ENCODE measurements at regions not wholly inside any gene's neighbourhood (a gene's known extent, or its start where the extent isn't known, plus 50 kb on each side); places are given as distances from the start of the nearest gene placed in this dataset.

- no peaks in the 10 kb centered on the region for H3K9me3 ChIP-seq (ENCODE audit: control insufficient read depth in 1 of 2, insufficient read depth in 1 of 2, low read length in 2 of 2)
- H3K27me3 ChIP-seq (ENCODE audit: control insufficient read depth in 1 of 2, insufficient read depth in 2 of 2, low read length in 2 of 2): peaks cover 0 to 3% of the 10 kb centered on the region in 2 experiments
- intact Hi-C loops (cut with DNase I, micrococcal nuclease): loop anchor here in 1 of 2 experiments (10.0 kb wide), 1 partner anchor 317 kb away; no protein-coding TSS in a partner anchor
- Mint-ChIP-seq H3K27ac (no peak overlapping the region), H3K9me3 (no peaks in the 10 kb centered on the region), H3K4me3 (no peak overlapping the region), H3K27me3 (peaks cover 22% of the 10 kb centered on the region), H3K4me1 (ENCODE audit: low read depth) (peaks cover 9% of the 10 kb centered on the region), H3K36me3 (ENCODE audit: low read depth) (no peaks in the 10 kb centered on the region)
- POLR2A ChIA-PET: interaction anchor here (0.5 kb wide), 1 partner anchor 13 kb away, joined by 3 read pairs; no protein-coding TSS in a partner anchor
- H3K4me3 ChIP-seq (ENCODE audit: low read length): no peak overlapping the region
- ATAC-seq (ENCODE audit: poor library complexity) (no peak), DNase-seq (no peak)
- H3K36me3 ChIP-seq (ENCODE audit: insufficient read depth, low read length): no peaks in the 10 kb centered on the region
- TF ChIP-seq CTCF (IDR thresholded peaks at IDR 0.05): no peak
- no peak overlapping the region for H3K27ac ChIP-seq (ENCODE audit: low read depth in 1 of 2, low read length in 2 of 2)
- CTCF ChIA-PET: no interaction called here
- peaks cover 7% of the 10 kb centered on the region for H3K4me1 ChIP-seq (ENCODE audit: insufficient read depth, low read length)
Observed at GRCh38 chr6:148147463-148147830, 195.2 kb upstream of the SASH1 start.

- Histone ChIP-seq H3K36me3 (ENCODE audit: insufficient read depth, low read length) (no peaks in the 10 kb centered on the region), H3K4me1 (ENCODE audit: insufficient read depth, low read length) (no peaks in the 10 kb centered on the region), H3K27ac (ENCODE audit: low read depth in 1 of 2, low read length in 2 of 2) (no peak overlapping the region), H3K27me3 (ENCODE audit: control insufficient read depth in 1 of 2, insufficient read depth in 2 of 2, low read length in 2 of 2) (no peaks in the 10 kb centered on the region), H3K4me3 (ENCODE audit: low read length) (no peak overlapping the region), H3K9me3 (ENCODE audit: control insufficient read depth in 1 of 2, insufficient read depth in 1 of 2, low read length in 2 of 2) (no peaks in the 10 kb centered on the region)
- TF ChIP-seq CTCF (IDR thresholded peaks at IDR 0.05): no peak
- intact Hi-C loops (cut with DNase I, micrococcal nuclease): no loop called here
- ATAC-seq (ENCODE audit: poor library complexity) (no peak), DNase-seq (no peak)
- Mint-ChIP-seq H3K27ac (no peak overlapping the region), H3K4me3 (no peak overlapping the region), H3K4me1 (ENCODE audit: low read depth) (peaks cover under 1% of the 10 kb centered on the region), H3K27me3 (peaks cover 19% of the 10 kb centered on the region), H3K9me3 (no peaks in the 10 kb centered on the region), H3K36me3 (ENCODE audit: low read depth) (no peaks in the 10 kb centered on the region)
- ChIA-PET CTCF (no interaction called here), POLR2A (no interaction called here)
Observed at GRCh38 chr6:148151896-148152643, 190.6 kb upstream of the SASH1 start.

GRCh38 chr6:148154668-148155067 lies 188.0 kb upstream of the SASH1 start:
- Mint-ChIP-seq H3K36me3 (ENCODE audit: low read depth) (no peaks in the 10 kb centered on the region), H3K27me3 (peaks cover 19% of the 10 kb centered on the region), H3K27ac (no peak overlapping the region), H3K4me1 (ENCODE audit: low read depth) (no peaks in the 10 kb centered on the region), H3K4me3 (no peak overlapping the region), H3K9me3 (no peaks in the 10 kb centered on the region)
- H3K4me1 ChIP-seq (ENCODE audit: insufficient read depth, low read length): no peaks in the 10 kb centered on the region
- H3K27me3 ChIP-seq (ENCODE audit: control insufficient read depth in 1 of 2, insufficient read depth in 2 of 2, low read length in 2 of 2): no peaks in the 10 kb centered on the region
- DNase-seq (no peak), ATAC-seq (ENCODE audit: poor library complexity) (no peak)
- POLR2A ChIA-PET: no interaction called here
- intact Hi-C loops (cut with DNase I, micrococcal nuclease): no loop called here
- H3K4me3 ChIP-seq (ENCODE audit: low read length): no peak overlapping the region
- no peaks in the 10 kb centered on the region for H3K9me3 ChIP-seq (ENCODE audit: control insufficient read depth in 1 of 2, insufficient read depth in 1 of 2, low read length in 2 of 2)
- TF ChIP-seq CTCF (IDR thresholded peaks at IDR 0.05): no peak
- H3K27ac ChIP-seq (ENCODE audit: low read depth in 1 of 2, low read length in 2 of 2): no peak overlapping the region
- no peaks in the 10 kb centered on the region for H3K36me3 ChIP-seq (ENCODE audit: insufficient read depth, low read length)
- CTCF ChIA-PET: no interaction called here

Measured in CD4-positive, alpha-beta T cell (primary cell).